ENCODE measurements at regions not wholly inside any gene's neighbourhood (a gene's known extent, or its start where the extent isn't known, plus 50 kb on each side); places are given as distances from the start of the nearest gene placed in this dataset.

GRCh38 chr9:71627537-71627936 lies 140.8 kb downstream of the CEMIP2 start:
- Histone ChIP-seq H3K4me3 (no peak overlapping the region), H3K27ac (no peak overlapping the region), H3K36me3 (no peaks in the 10 kb centered on the region), H3K4me1 (no peaks in the 10 kb centered on the region), H3K27me3 (no peaks in the 10 kb centered on the region), H3K9me3 (no peaks in the 10 kb centered on the region)
- intact Hi-C loops (cut with DNase I) = no loop called here
- TF ChIP-seq POLR2A (IDR thresholded peaks at IDR 0.05) = no peak
- TF ChIP-seq EP300 (IDR thresholded peaks at IDR 0.05) = no peak
- TF ChIP-seq POLR2AphosphoS5 (IDR thresholded peaks at IDR 0.05) = no peak
- DNase-seq = no peak
- WGBS, 2 donors = 18 to 52% methylated on average over 1 of the region's 1 CpG

GRCh38 chr9:71626395-71626794 lies 141.9 kb downstream of the CEMIP2 start:
- 35 to 78% methylated on average over 1 of the region's 1 CpG for WGBS, 2 donors
- no peak for DNase-seq
- TF ChIP-seq POLR2AphosphoS5 (IDR thresholded peaks at IDR 0.05) (no peak), EP300 (IDR thresholded peaks at IDR 0.05) (no peak), CTCF (IDR thresholded peaks at IDR 0.05) (no peak), POLR2A (IDR thresholded peaks at IDR 0.05) (no peak)
- Histone ChIP-seq H3K27ac (no peak overlapping the region), H3K4me1 (no peaks in the 10 kb centered on the region), H3K4me3 (no peak overlapping the region), H3K27me3 (no peaks in the 10 kb centered on the region), H3K9me3 (no peaks in the 10 kb centered on the region), H3K36me3 (no peaks in the 10 kb centered on the region)
- intact Hi-C loops (cut with DNase I) = no loop called here

GRCh38 chr9:71624728-71625127 lies 143.6 kb downstream of the CEMIP2 start:
- H3K4me1 ChIP-seq = no peaks in the 10 kb centered on the region
- intact Hi-C loops (cut with DNase I) = no loop called here
- H3K27me3 ChIP-seq = no peaks in the 10 kb centered on the region
- H3K36me3 ChIP-seq = no peaks in the 10 kb centered on the region
- no peak for DNase-seq
- H3K27ac ChIP-seq = no peak overlapping the region
- H3K9me3 ChIP-seq = no peaks in the 10 kb centered on the region
- no peak for TF ChIP-seq CTCF (IDR thresholded peaks at IDR 0.05)
- H3K4me3 ChIP-seq = no peak overlapping the region
- 91 to 93% methylated on average over 3 of the region's 3 CpGs for WGBS, 2 donors

GRCh38 chr9:71620746-71621145 lies 147.6 kb downstream of the CEMIP2 start:
- no peaks in the 10 kb centered on the region for H3K4me1 ChIP-seq
- H3K9me3 ChIP-seq = no peaks in the 10 kb centered on the region
- no peaks in the 10 kb centered on the region for H3K36me3 ChIP-seq
- TF ChIP-seq CTCF (IDR thresholded peaks at IDR 0.05) = no peak
- TF ChIP-seq EP300 (IDR thresholded peaks at IDR 0.05) = no peak
- TF ChIP-seq POLR2A (IDR thresholded peaks at IDR 0.05) = no peak
- TF ChIP-seq POLR2AphosphoS5 (IDR thresholded peaks at IDR 0.05) = no peak
- WGBS, 2 donors = 74 to 94% methylated on average over 1 of the region's 1 CpG
- no peak overlapping the region for H3K4me3 ChIP-seq
- intact Hi-C loops (cut with DNase I) = no loop called here
- DNase-seq = no peak
- no peak overlapping the region for H3K27ac ChIP-seq
- no peaks in the 10 kb centered on the region for H3K27me3 ChIP-seq

- WGBS, 2 donors = 82 to 89% methylated on average over 2 of the region's 2 CpGs
- Histone ChIP-seq H3K36me3 (no peaks in the 10 kb centered on the region), H3K9me3 (no peaks in the 10 kb centered on the region), H3K4me1 (no peaks in the 10 kb centered on the region), H3K27me3 (no peaks in the 10 kb centered on the region), H3K4me3 (no peak overlapping the region), H3K27ac (no peak overlapping the region)
- no peak for TF ChIP-seq CTCF (IDR thresholded peaks at IDR 0.05)
- no peak for TF ChIP-seq EP300 (IDR thresholded peaks at IDR 0.05)
- no peak for TF ChIP-seq POLR2AphosphoS5 (IDR thresholded peaks at IDR 0.05)
- TF ChIP-seq POLR2A (IDR thresholded peaks at IDR 0.05) = no peak
- no peak for DNase-seq
- intact Hi-C loops (cut with DNase I) = no loop called here
Measured at GRCh38 chr9:71620331-71620730, 148.0 kb downstream of the CEMIP2 start.

Data from sigmoid colon (tissue), 6 donors.